ENCODE measurements at regions not wholly inside any gene's neighbourhood (a gene's known extent, or its start where the extent isn't known, plus 50 kb on each side); places are given as distances from the start of the nearest gene placed in this dataset.

DNA sequence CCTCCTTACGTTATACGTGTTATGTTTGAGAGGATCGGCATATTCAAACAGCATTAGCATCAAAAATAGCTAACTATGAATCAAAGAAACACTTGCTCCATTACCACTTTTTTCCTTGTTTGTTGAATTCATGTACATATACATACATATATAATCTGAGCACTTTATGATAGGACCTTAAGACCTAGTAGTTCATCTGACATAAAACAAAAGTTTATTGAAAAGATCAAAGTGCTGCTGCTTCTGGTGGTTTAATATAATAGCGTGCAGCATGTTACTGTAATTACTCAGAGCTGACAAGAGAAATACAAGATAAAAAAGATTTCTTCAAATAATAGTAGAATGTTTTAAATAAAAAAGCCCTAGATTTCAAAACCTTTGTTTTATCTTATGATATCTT lies 1850.9 kb upstream of the LRRTM1 start:
- no peak overlapping the region for H3K4me2 ChIP-seq (ENCODE audit: low read depth, low read length, poor library complexity, severe bottlenecking)
- H3K27me3 ChIP-seq (ENCODE audit: insufficient read depth, low read length, poor library complexity, severe bottlenecking) = no peaks in the 10 kb centered on the region
- no peak for TF ChIP-seq EZH2phosphoT487 (IDR thresholded peaks at IDR 0.05; ENCODE audit: borderline replicate concordance)
- TF ChIP-seq, protein P1, sequence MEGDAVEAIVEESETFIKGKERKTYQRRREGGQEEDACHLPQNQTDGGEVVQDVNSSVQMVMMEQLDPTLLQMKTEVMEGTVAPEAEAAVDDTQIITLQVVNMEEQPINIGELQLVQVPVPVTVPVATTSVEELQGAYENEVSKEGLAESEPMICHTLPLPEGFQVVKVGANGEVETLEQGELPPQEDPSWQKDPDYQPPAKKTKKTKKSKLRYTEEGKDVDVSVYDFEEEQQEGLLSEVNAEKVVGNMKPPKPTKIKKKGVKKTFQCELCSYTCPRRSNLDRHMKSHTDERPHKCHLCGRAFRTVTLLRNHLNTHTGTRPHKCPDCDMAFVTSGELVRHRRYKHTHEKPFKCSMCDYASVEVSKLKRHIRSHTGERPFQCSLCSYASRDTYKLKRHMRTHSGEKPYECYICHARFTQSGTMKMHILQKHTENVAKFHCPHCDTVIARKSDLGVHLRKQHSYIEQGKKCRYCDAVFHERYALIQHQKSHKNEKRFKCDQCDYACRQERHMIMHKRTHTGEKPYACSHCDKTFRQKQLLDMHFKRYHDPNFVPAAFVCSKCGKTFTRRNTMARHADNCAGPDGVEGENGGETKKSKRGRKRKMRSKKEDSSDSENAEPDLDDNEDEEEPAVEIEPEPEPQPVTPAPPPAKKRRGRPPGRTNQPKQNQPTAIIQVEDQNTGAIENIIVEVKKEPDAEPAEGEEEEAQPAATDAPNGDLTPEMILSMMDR (conservative IDR thresholded peaks at IDR 0.05; ENCODE audit: low read length) = no peak
- H2AFZ ChIP-seq (ENCODE audit: low read length) = no peak overlapping the region
- H3K9ac ChIP-seq (ENCODE audit: low read depth, low read length, poor library complexity, severe bottlenecking) = no peak overlapping the region
- H3K4me1 ChIP-seq (ENCODE audit: insufficient read depth, low read length, poor library complexity, severe bottlenecking) = no peaks in the 10 kb centered on the region
- no peaks in the 10 kb centered on the region for H3F3A ChIP-seq (ENCODE audit: low read depth)
- H4K20me1 ChIP-seq (ENCODE audit: insufficient read depth, low read length, poor library complexity, severe bottlenecking) = no peaks in the 10 kb centered on the region
- H3K9me3 ChIP-seq (ENCODE audit: insufficient read depth, low read depth, low read length) = no peaks in the 10 kb centered on the region
- H3K79me2 ChIP-seq (ENCODE audit: insufficient read depth, low read length) = no peaks in the 10 kb centered on the region
- no peaks in the 10 kb centered on the region for H3K36me3 ChIP-seq (ENCODE audit: insufficient read depth, low read length)
- H3K4me3 ChIP-seq (ENCODE audit: low read length, poor library complexity, severe bottlenecking) = no peak overlapping the region
- H3K9me2 ChIP-seq (replicated peaks; ENCODE audit: low read depth, low read length) = no peaks in the 10 kb centered on the region

DNA sequence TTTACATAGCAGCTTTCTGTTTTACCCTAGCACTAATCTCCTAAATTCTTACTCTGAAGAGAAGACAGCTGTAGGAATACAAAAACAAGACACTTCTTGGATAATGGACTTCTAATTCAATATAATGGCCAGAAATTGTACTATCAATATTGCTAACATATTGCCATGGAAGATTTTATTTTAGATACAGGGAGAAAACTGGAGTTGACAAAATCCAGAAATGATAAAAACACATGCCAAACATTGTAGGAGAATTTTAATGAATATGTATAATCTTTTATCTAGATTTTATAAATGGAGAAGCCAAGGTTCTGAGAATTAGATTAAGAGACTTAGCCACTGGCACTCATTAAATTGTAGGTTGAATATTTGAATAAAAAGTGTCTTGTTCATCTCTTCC lies 1838.8 kb upstream of the LRRTM1 start:
- no peaks in the 10 kb centered on the region for H3K9me3 ChIP-seq (ENCODE audit: insufficient read depth, low read depth, low read length)
- H4K20me1 ChIP-seq (ENCODE audit: insufficient read depth, low read length, poor library complexity, severe bottlenecking) = no peaks in the 10 kb centered on the region
- no peak overlapping the region for H3K4me3 ChIP-seq (ENCODE audit: low read length, poor library complexity, severe bottlenecking)
- no peaks in the 10 kb centered on the region for H3K27me3 ChIP-seq (ENCODE audit: insufficient read depth, low read length, poor library complexity, severe bottlenecking)
- no peak overlapping the region for H3K9ac ChIP-seq (ENCODE audit: low read depth, low read length, poor library complexity, severe bottlenecking)
- H3F3A ChIP-seq (ENCODE audit: low read depth) = no peaks in the 10 kb centered on the region
- H3K79me2 ChIP-seq (ENCODE audit: insufficient read depth, low read length) = no peaks in the 10 kb centered on the region
- no peak overlapping the region for H3K4me2 ChIP-seq (ENCODE audit: low read depth, low read length, poor library complexity, severe bottlenecking)
- H2AFZ ChIP-seq (ENCODE audit: low read length) = no peak overlapping the region
- H3K36me3 ChIP-seq (ENCODE audit: insufficient read depth, low read length) = no peaks in the 10 kb centered on the region
- H3K9me2 ChIP-seq (replicated peaks; ENCODE audit: low read depth, low read length) = no peaks in the 10 kb centered on the region
- TF ChIP-seq EZH2phosphoT487 (IDR thresholded peaks at IDR 0.05; ENCODE audit: borderline replicate concordance) = no peak
- TF ChIP-seq, protein P1 (conservative IDR thresholded peaks at IDR 0.05; ENCODE audit: low read length) = no peak
- H3K4me1 ChIP-seq (ENCODE audit: insufficient read depth, low read length, poor library complexity, severe bottlenecking) = no peaks in the 10 kb centered on the region

DNA sequence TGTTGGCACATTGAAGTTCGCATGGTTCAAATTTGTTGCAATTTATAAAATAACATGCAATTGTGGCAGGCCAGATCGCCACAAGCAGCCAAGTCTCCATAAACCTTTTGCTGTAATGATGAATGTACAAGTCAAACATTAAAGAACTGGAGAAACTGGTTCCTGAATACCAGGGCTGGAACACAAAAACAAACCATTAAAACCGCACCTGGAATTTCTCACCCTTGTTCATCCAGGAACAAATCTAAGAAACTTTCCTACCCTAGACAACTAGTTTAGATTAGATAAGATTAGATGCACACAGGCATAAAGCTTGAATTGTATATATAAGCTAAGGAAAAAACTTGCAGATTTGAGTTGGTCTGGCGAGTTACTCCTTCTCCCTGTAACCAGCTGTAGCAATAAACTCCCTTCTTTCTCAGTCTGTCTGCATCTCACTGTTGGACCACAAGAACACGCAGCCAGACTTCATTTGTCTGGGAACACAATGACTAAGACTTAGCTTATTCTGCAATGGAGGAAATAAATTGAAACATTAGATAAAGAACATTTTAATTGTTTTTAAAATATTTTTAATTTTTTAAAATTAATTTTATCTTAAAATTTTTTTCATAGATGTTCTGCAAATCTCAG lies 1835.5 kb upstream of the LRRTM1 start:
- H3K27me3 ChIP-seq (ENCODE audit: insufficient read depth, low read length, poor library complexity, severe bottlenecking) = no peaks in the 10 kb centered on the region
- TF ChIP-seq, protein P1 (conservative IDR thresholded peaks at IDR 0.05; ENCODE audit: low read length) = no peak
- TF ChIP-seq EZH2phosphoT487 (IDR thresholded peaks at IDR 0.05; ENCODE audit: borderline replicate concordance) = no peak
- no peak overlapping the region for H3K9ac ChIP-seq (ENCODE audit: low read depth, low read length, poor library complexity, severe bottlenecking)
- H2AFZ ChIP-seq (ENCODE audit: low read length) = no peak overlapping the region
- H3K79me2 ChIP-seq (ENCODE audit: insufficient read depth, low read length) = no peaks in the 10 kb centered on the region
- no peaks in the 10 kb centered on the region for H3K36me3 ChIP-seq (ENCODE audit: insufficient read depth, low read length)
- H3K9me3 ChIP-seq (ENCODE audit: insufficient read depth, low read depth, low read length) = no peaks in the 10 kb centered on the region
- no peak overlapping the region for H3K4me3 ChIP-seq (ENCODE audit: low read length, poor library complexity, severe bottlenecking)
- H3K4me2 ChIP-seq (ENCODE audit: low read depth, low read length, poor library complexity, severe bottlenecking) = no peak overlapping the region
- no peaks in the 10 kb centered on the region for H3K4me1 ChIP-seq (ENCODE audit: insufficient read depth, low read length, poor library complexity, severe bottlenecking)
- H3K9me2 ChIP-seq (replicated peaks; ENCODE audit: low read depth, low read length) = no peaks in the 10 kb centered on the region
- no peaks in the 10 kb centered on the region for H4K20me1 ChIP-seq (ENCODE audit: insufficient read depth, low read length, poor library complexity, severe bottlenecking)
- H3F3A ChIP-seq (ENCODE audit: low read depth) = no peaks in the 10 kb centered on the region

All from Loucy (cell line).